CD8-positive, alpha-beta memory T cell (primary cell): ENCODE measurements at regions not wholly inside any gene's neighbourhood (a gene's known extent, or its start where the extent isn't known, plus 50 kb on each side); places are given as distances from the start of the nearest gene placed in this dataset.

Experiments used
- CTCF ChIA-PET: fragments of 350-600 bp; sonication (Branson Sonifier 250); formaldehyde crosslinking; loops from one replicate; lab custom pipeline; 2021; ENCODE audit warnings: antibody characterized with exemption; lab: Charles Lee
- POLR2A ChIA-PET: fragments of 350-600 bp; sonication (Branson Sonifier 250); formaldehyde crosslinking; loops from one replicate; lab custom pipeline; 2021; ENCODE audit warnings: antibody characterized with exemption; lab: Charles Lee
- DNase-seq, 5 donors: peaks; one replicate each; pipeline versions ENCODE4 v3.0.0 to v3.0.0-alpha.2; 2020 to 2022; ENCODE audit warnings: mixed read lengths in 1 of 5
- H3K27ac ChIP-seq: one replicate; pipeline ENCODE4 v1.7.0; 2013; ENCODE audit warnings: low read depth, mild to moderate bottlenecking, low read length, moderate library complexity
- H3K27me3 ChIP-seq: 2 replicates; pipeline ENCODE4 v1.7.0; 2013; ENCODE audit warnings: low read length, mild to moderate bottlenecking; ENCODE audit not compliant: insufficient read depth, poor library complexity, severe bottlenecking
- H3K36me3 ChIP-seq: 2 replicates; pipeline ENCODE4 v1.7.0; 2013; ENCODE audit warnings: mild to moderate bottlenecking, low read length, moderate library complexity; ENCODE audit not compliant: insufficient read depth
- H3K4me1 ChIP-seq: 2 replicates; pipeline ENCODE4 v1.7.0; 2013; ENCODE audit warnings: mild to moderate bottlenecking, low read length, moderate library complexity; ENCODE audit not compliant: insufficient read depth
- H3K4me3 ChIP-seq: 2 replicates; pipeline ENCODE4 v1.7.0; 2013; ENCODE audit warnings: mild to moderate bottlenecking, low read length
- H3K9me3 ChIP-seq: 2 replicates; pipeline ENCODE4 v1.7.0; 2013; ENCODE audit warnings: mild to moderate bottlenecking, low read length
- H3K27ac Mint-ChIP-seq, 8 donors: one replicate each; pipeline ENCODE4 v1.8.0; 2020 to 2021; ENCODE audit warnings: mixed read lengths in 8 of 8, mild to moderate bottlenecking in 6 of 8, inconsistent platforms in 3 of 8, moderate library complexity in 3 of 8
- H3K27me3 Mint-ChIP-seq, 2 donors: one replicate each; pipeline ENCODE4 v1.8.0; 2020 to 2021; ENCODE audit warnings: mixed read lengths in 2 of 2, mild to moderate bottlenecking in 1 of 2, moderate library complexity in 1 of 2
- H3K36me3 Mint-ChIP-seq, 3 donors: one replicate each; pipeline ENCODE4 v1.8.0; 2020 to 2021; ENCODE audit warnings: mixed read lengths in 3 of 3, inconsistent platforms in 1 of 3, mild to moderate bottlenecking in 1 of 3
- H3K4me1 Mint-ChIP-seq, 3 donors: one replicate each; pipeline ENCODE4 v1.8.0; 2020 to 2021; ENCODE audit warnings: mixed read lengths in 3 of 3, inconsistent platforms in 1 of 3, mild to moderate bottlenecking in 1 of 3
- H3K4me3 Mint-ChIP-seq, 7 donors: one replicate each; pipeline ENCODE4 v1.8.0; 2020 to 2021; ENCODE audit warnings: mixed read lengths in 7 of 7, mild to moderate bottlenecking in 6 of 7, moderate library complexity in 4 of 7, inconsistent platforms in 2 of 7
- H3K9me3 Mint-ChIP-seq, 5 donors: one replicate each; pipeline ENCODE4 v1.8.0; 2020 to 2022; ENCODE audit warnings: mixed read lengths in 5 of 5, mild to moderate bottlenecking in 3 of 5, moderate library complexity in 2 of 5, inconsistent platforms in 1 of 5

DNA sequence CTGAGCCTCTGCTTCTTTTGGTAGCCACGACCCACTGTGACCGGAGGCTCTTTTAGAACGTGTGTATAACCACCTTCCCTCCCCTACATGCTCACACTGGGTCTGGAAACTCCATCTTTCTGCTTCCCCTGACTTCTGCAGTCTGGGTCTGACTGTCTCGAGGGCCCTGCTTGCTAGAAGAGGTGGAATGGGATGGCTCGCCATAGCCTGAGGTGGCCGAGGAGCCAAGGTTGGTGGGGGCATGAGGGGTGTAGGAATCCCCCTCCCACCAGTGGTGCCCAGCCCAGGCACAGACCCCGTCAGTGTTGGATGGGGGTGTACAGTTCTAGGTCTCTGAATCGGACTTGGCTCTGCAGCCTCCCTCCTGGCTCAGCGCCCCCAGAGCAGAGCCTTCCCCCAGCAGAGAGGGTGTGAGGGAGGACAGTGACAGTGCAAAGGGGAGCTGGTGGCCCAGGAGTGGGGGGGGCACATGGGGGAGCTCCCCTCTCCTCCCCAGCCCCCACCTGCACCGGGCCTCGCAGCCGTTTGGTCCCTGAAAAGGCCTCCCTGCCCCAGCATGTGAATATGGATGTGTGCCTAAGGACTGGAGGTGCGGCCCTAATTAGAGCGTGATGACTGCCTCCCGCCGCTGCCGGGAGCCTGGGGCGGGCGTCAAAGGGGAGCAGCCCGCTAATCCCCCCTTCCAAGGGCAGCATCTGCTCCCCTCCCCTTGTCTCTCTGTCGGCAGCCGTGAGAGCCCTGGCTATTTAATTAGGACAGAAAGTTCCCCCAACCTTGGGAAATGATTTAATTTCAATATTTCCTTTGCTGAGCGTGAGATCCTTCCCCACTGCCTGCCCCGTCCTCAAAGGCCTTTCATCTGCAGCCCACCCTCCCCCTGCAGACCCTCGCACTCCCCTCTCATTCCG is 196.2 kb upstream of the C14orf180 start:
- H3K36me3 Mint-ChIP-seq: peaks cover 0 to 28% (median 0%) of the 10 kb centered on the region in 3 donors
- CTCF ChIA-PET: no interaction called here

GRCh38 chr14:104383996-104384775 is 195.4 kb upstream of the C14orf180 start:
- peak in 1 of 5 donors; percentile 38 for DNase-seq
- H3K27me3 Mint-ChIP-seq: peaks cover 0 to under 1% of the 10 kb centered on the region in 2 donors
- peaks cover 0 to 23% (median 0%) of the 10 kb centered on the region in 3 donors for H3K36me3 Mint-ChIP-seq
- H3K27ac Mint-ChIP-seq: peak overlapping the region in 3 of 8 donors; percentile 22 to 80 (median 68)
- no peaks in the 10 kb centered on the region for H3K36me3 ChIP-seq
- H3K9me3 Mint-ChIP-seq: peaks cover 12 to 24% (median 18%) of the 10 kb centered on the region in 5 donors
- no peak overlapping the region for H3K27ac ChIP-seq
- no peak overlapping the region for H3K4me3 Mint-ChIP-seq
- ChIA-PET CTCF (no interaction called here), POLR2A (no interaction called here)
- no peaks in the 10 kb centered on the region for H3K9me3 ChIP-seq
- no peaks in the 10 kb centered on the region for H3K27me3 ChIP-seq
- H3K4me1 Mint-ChIP-seq: peaks cover 0 to 4% (median 4%) of the 10 kb centered on the region in 3 donors
- H3K4me1 ChIP-seq: peaks cover 7% of the 10 kb centered on the region
- no peak overlapping the region for H3K4me3 ChIP-seq

More for the DNA sequence above, 196.2 kb upstream of the C14orf180 start:
- Mint-ChIP-seq H3K4me1 (peaks cover 0 to 1% (median 0%) of the 10 kb centered on the region in 3 donors), H3K9me3 (peaks cover 14 to 29% (median 20%) of the 10 kb centered on the region in 5 donors), H3K27ac (peak overlapping the region in 1 of 8 donors; percentile 65), H3K4me3 (no peak overlapping the region), H3K27me3 (peaks cover 3 to 4% of the 10 kb centered on the region in 2 donors)
- Histone ChIP-seq H3K4me1 (no peaks in the 10 kb centered on the region), H3K36me3 (no peaks in the 10 kb centered on the region), H3K9me3 (no peaks in the 10 kb centered on the region), H3K27me3 (no peaks in the 10 kb centered on the region), H3K4me3 (no peak overlapping the region), H3K27ac (no peak overlapping the region)
- DNase-seq: peak in 1 of 5 donors; percentile 32
- POLR2A ChIA-PET: no interaction called here

- Mint-ChIP-seq H3K9me3 (peaks cover 9 to 19% (median 15%) of the 10 kb centered on the region in 5 donors), H3K27me3 (no peaks in the 10 kb centered on the region), H3K4me3 (no peak overlapping the region), H3K36me3 (peaks cover 0 to 17% (median 0%) of the 10 kb centered on the region in 3 donors), H3K27ac (peak overlapping the region in 1 of 8 donors; percentile 46), H3K4me1 (peaks cover 2 to 9% (median 8%) of the 10 kb centered on the region in 3 donors)
- ChIA-PET CTCF (no interaction called here), POLR2A (no interaction called here)
- H3K4me3 ChIP-seq: no peak overlapping the region
- no peaks in the 10 kb centered on the region for H3K36me3 ChIP-seq
- H3K9me3 ChIP-seq: no peaks in the 10 kb centered on the region
- no peaks in the 10 kb centered on the region for H3K27me3 ChIP-seq
- H3K4me1 ChIP-seq: peaks cover 12% of the 10 kb centered on the region
- no peak overlapping the region for H3K27ac ChIP-seq
- peak in 1 of 5 donors; percentile 23 for DNase-seq
Measured at GRCh38 chr14:104384776-104385071, 194.8 kb upstream of the C14orf180 start.

- H3K4me1 Mint-ChIP-seq: peaks cover 6 to 13% (median 11%) of the 10 kb centered on the region in 3 donors
- H3K27me3 ChIP-seq: no peaks in the 10 kb centered on the region
- no peaks in the 10 kb centered on the region for H3K27me3 Mint-ChIP-seq
- H3K4me3 Mint-ChIP-seq: no peak overlapping the region
- peak overlapping the region in 1 of 8 donors; percentile 40 for H3K27ac Mint-ChIP-seq
- no peaks in the 10 kb centered on the region for H3K36me3 ChIP-seq
- H3K36me3 Mint-ChIP-seq: peaks cover 0 to 14% (median 0%) of the 10 kb centered on the region in 3 donors
- no peaks in the 10 kb centered on the region for H3K9me3 ChIP-seq
- peaks cover 9 to 16% (median 14%) of the 10 kb centered on the region in 5 donors for H3K9me3 Mint-ChIP-seq
- ChIA-PET POLR2A (no interaction called here), CTCF (no interaction called here)
- no peak overlapping the region for H3K27ac ChIP-seq
- H3K4me1 ChIP-seq: peaks cover 16% of the 10 kb centered on the region
- no peak for DNase-seq
- no peak overlapping the region for H3K4me3 ChIP-seq
Measured at GRCh38 chr14:104385111-104385510, 194.5 kb upstream of the C14orf180 start.

DNA sequence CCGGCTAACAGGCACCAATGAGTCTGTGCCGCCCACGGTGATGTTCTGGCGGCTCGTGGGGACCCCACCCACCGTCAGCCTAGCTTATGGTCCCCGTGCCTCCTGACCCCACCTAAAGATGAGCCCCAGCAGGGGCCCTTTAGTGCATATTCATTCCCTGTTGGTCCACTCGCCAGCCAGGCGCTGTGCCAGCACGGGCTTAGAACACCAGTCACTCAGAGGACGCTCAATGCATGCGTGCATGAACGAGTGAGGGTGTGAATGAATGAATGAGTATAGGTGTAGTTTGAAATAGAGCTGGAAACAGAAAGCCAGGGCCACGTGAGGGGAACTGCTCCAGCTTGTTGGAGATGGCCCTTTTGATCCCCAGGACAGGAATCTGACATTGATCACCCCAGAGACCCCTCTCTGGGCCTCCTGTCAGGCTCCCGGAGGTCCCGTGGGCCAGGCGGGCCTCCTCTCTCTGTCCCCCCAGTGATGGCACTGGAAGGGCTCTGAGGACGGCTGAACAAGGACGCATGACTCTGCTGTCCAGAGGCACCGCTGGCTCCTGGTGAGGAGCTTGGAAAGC is 193.9 kb upstream of the C14orf180 start:
- H3K4me3 ChIP-seq: no peak overlapping the region
- no peak overlapping the region for H3K27ac ChIP-seq
- no peak for DNase-seq
- peaks cover 0 to 10% (median 0%) of the 10 kb centered on the region in 3 donors for H3K36me3 Mint-ChIP-seq
- H3K27me3 ChIP-seq: no peaks in the 10 kb centered on the region
- peaks cover 9 to 11% (median 10%) of the 10 kb centered on the region in 5 donors for H3K9me3 Mint-ChIP-seq
- ChIA-PET CTCF (no interaction called here), POLR2A (no interaction called here)
- peaks cover 11 to 18% (median 16%) of the 10 kb centered on the region in 3 donors for H3K4me1 Mint-ChIP-seq
- no peaks in the 10 kb centered on the region for H3K36me3 ChIP-seq
- H3K4me3 Mint-ChIP-seq: no peak overlapping the region
- H3K4me1 ChIP-seq: peaks cover 21% of the 10 kb centered on the region
- H3K27ac Mint-ChIP-seq: peak overlapping the region in 3 of 8 donors; percentile 40 to 80 (median 48)
- no peaks in the 10 kb centered on the region for H3K9me3 ChIP-seq
- H3K27me3 Mint-ChIP-seq: no peaks in the 10 kb centered on the region

- Mint-ChIP-seq H3K4me1 (peaks cover 13 to 23% (median 18%) of the 10 kb centered on the region in 3 donors), H3K4me3 (no peak overlapping the region), H3K27me3 (no peaks in the 10 kb centered on the region), H3K36me3 (peaks cover 0 to 5% (median 0%) of the 10 kb centered on the region in 3 donors), H3K9me3 (peaks cover 5 to 8% (median 5%) of the 10 kb centered on the region in 5 donors), H3K27ac (peak overlapping the region in 1 of 8 donors; percentile 48)
- Histone ChIP-seq H3K9me3 (no peaks in the 10 kb centered on the region), H3K4me3 (no peak overlapping the region), H3K27ac (no peak overlapping the region), H3K4me1 (peaks cover 27% of the 10 kb centered on the region), H3K27me3 (no peaks in the 10 kb centered on the region), H3K36me3 (no peaks in the 10 kb centered on the region)
- ChIA-PET CTCF (no interaction called here), POLR2A (no interaction called here)
- DNase-seq: peak in 1 of 5 donors; percentile 34
Measured at GRCh38 chr14:104386151-104386841, 193.3 kb upstream of the C14orf180 start.
